GM19193 (cell line): ENCODE measurements at regions not wholly inside any gene's neighbourhood (a gene's known extent, or its start where the extent isn't known, plus 50 kb on each side); places are given as distances from the start of the nearest gene placed in this dataset.

Experiments used
- POLR2A ChIP-seq: IDR thresholded peaks from 4 replicates; pipeline ENCODE4 v1.6.1; 2011; ENCODE audit not compliant: insufficient read depth, insufficient read length; ENCODE audit errors: extremely low read depth

- TF ChIP-seq POLR2A = no peak
These were observed 712.5 kb downstream of the PLOD2 start for GRCh38 chr3:145448436-145448835.

GRCh38 chr3:145450018-145450682, 710.8 kb downstream of the PLOD2 start:
- TF ChIP-seq POLR2A = no peak

- TF ChIP-seq POLR2A = no peak
These were observed 703.0 kb downstream of the PLOD2 start for GRCh38 chr3:145457825-145458552.

- no peak for TF ChIP-seq POLR2A
These were observed 689.0 kb downstream of the PLOD2 start for GRCh38 chr3:145471976-145472375.

- no peak for TF ChIP-seq POLR2A
These were observed 677.0 kb downstream of the PLOD2 start for GRCh38 chr3:145483992-145484391.

- no peak for TF ChIP-seq POLR2A
These were observed 672.0 kb downstream of the PLOD2 start for GRCh38 chr3:145489011-145489410.

GRCh38 chr3:145490088-145491048, 670.6 kb downstream of the PLOD2 start:
- TF ChIP-seq POLR2A = no peak

- TF ChIP-seq POLR2A = no peak
These were observed 668.5 kb downstream of the PLOD2 start for GRCh38 chr3:145492456-145492855.

- TF ChIP-seq POLR2A = no peak
These were observed 642.3 kb downstream of the PLOD2 start for GRCh38 chr3:145518639-145519038.

GRCh38 chr3:145519398-145520047, 641.5 kb downstream of the PLOD2 start:
- TF ChIP-seq POLR2A = no peak

GRCh38 chr3:145522179-145522578, 638.8 kb downstream of the PLOD2 start:
- no peak for TF ChIP-seq POLR2A

- no peak for TF ChIP-seq POLR2A
These were observed 637.9 kb downstream of the PLOD2 start for GRCh38 chr3:145522893-145523651.

GRCh38 chr3:145531548-145531947, 629.4 kb downstream of the PLOD2 start:
- no peak for TF ChIP-seq POLR2A

GRCh38 chr3:145533696-145534095, 627.3 kb downstream of the PLOD2 start:
- no peak for TF ChIP-seq POLR2A
